Natural killer cell (primary cell): ENCODE measurements at regions not wholly inside any gene's neighbourhood (a gene's known extent, or its start where the extent isn't known, plus 50 kb on each side); places are given as distances from the start of the nearest gene placed in this dataset.

Experiments used
- ATAC-seq, 3 donors: fragments of 150-1000 bp in 2 of 3; fragments of 200-7000 bp in 1 of 3; cut with Tn5 transposase; 1 replicate in 1 of 3; 2 replicates in 2 of 3; pipeline ENCODE4 v1.10.0; 2021; ENCODE audit warnings: mild to moderate bottlenecking in 2 of 3, moderate library complexity in 2 of 3
- DNase-seq, 2 donors: peaks; one replicate each; pipeline versions ENCODE4 v3.0.0 to v3.0.0-alpha.2; 2013 to 2021; ENCODE audit warnings: mixed read lengths in 1 of 2
- H3K27ac ChIP-seq: one replicate; pipeline ENCODE4 v1.5.1; 2013; ENCODE audit warnings: mild to moderate bottlenecking, low read length
- H3K27me3 ChIP-seq: one replicate; pipeline ENCODE4 v1.6.1; 2013; ENCODE audit warnings: low read length; ENCODE audit not compliant: control insufficient read depth, insufficient read depth
- H3K36me3 ChIP-seq: one replicate; pipeline ENCODE4 v1.6.1; 2013; ENCODE audit warnings: low read length; ENCODE audit not compliant: control insufficient read depth, insufficient read depth
- H3K4me1 ChIP-seq: one replicate; pipeline ENCODE4 v1.6.1; 2013; ENCODE audit warnings: low read length; ENCODE audit not compliant: control insufficient read depth, insufficient read depth
- H3K4me3 ChIP-seq: one replicate; pipeline ENCODE4 v1.5.1; 2013; ENCODE audit warnings: low read length
- H3K9me3 ChIP-seq: one replicate; pipeline ENCODE4 v1.6.1; 2013; ENCODE audit warnings: low read length; ENCODE audit not compliant: control insufficient read depth, insufficient read depth
- H3K27ac Mint-ChIP-seq, 2 donors: one replicate each; pipeline ENCODE4 v1.8.0; 2022; ENCODE audit warnings: mild to moderate bottlenecking in 2 of 2, mixed read lengths in 2 of 2, moderate library complexity in 1 of 2
- H3K27me3 Mint-ChIP-seq, 2 donors: one replicate each; pipeline ENCODE4 v1.8.0; 2022; ENCODE audit warnings: low read depth in 2 of 2, mixed read lengths in 2 of 2
- H3K36me3 Mint-ChIP-seq: one replicate; pipeline ENCODE4 v1.8.0; 2022; ENCODE audit warnings: mixed read lengths
- H3K4me1 Mint-ChIP-seq, 2 donors: one replicate each; pipeline ENCODE4 v1.8.0; 2022; ENCODE audit warnings: mixed read lengths in 2 of 2
- H3K4me3 Mint-ChIP-seq: one replicate; pipeline ENCODE4 v1.8.0; 2022; ENCODE audit warnings: mild to moderate bottlenecking, moderate library complexity, mixed read lengths
- H3K9me3 Mint-ChIP-seq, 2 donors: one replicate each; pipeline ENCODE4 v1.8.0; 2022; ENCODE audit warnings: mixed read lengths in 2 of 2
- WGBS: methylation state at CpG from one replicate; pipeline ENCODE4 v1.1.7; 2013; ENCODE audit warnings: missing lambda C conversion rate; ENCODE audit not compliant: insufficient coverage; 5-methylcytosine and 5-hydroxymethylcytosine counted together
- intact Hi-C: fragments of 100-400 bp; cut with micrococcal nuclease; formaldehyde crosslinking; loops from one replicate; pipeline ENCODE4 v1.14.2; 2022
- TF ChIP-seq, protein P1 (sequence below): fragments of 200-600 bp; IDR thresholded peaks from one replicate; pipeline ENCODE4 v1.8.0; 2022; ENCODE audit warnings: antibody characterized with exemption

- Histone ChIP-seq H3K27me3 (no peaks in the 10 kb centered on the region), H3K36me3 (no peaks in the 10 kb centered on the region), H3K9me3 (no peaks in the 10 kb centered on the region), H3K4me3 (no peak overlapping the region), H3K4me1 (no peaks in the 10 kb centered on the region), H3K27ac (no peak overlapping the region)
- ATAC-seq: no peak
- WGBS: 13% methylated on average over 1 of the region's 2 CpGs
- H3K4me1 Mint-ChIP-seq: peaks cover 0 to 4% of the 10 kb centered on the region in 2 donors
- H3K36me3 Mint-ChIP-seq: no peaks in the 10 kb centered on the region
- no peaks in the 10 kb centered on the region for H3K27me3 Mint-ChIP-seq
- no peak for DNase-seq
- intact Hi-C loops: no loop called here
- peaks cover 6 to 7% of the 10 kb centered on the region in 2 donors for H3K9me3 Mint-ChIP-seq
- H3K27ac Mint-ChIP-seq: no peak overlapping the region
- H3K4me3 Mint-ChIP-seq: no peak overlapping the region
- TF ChIP-seq, protein P1, sequence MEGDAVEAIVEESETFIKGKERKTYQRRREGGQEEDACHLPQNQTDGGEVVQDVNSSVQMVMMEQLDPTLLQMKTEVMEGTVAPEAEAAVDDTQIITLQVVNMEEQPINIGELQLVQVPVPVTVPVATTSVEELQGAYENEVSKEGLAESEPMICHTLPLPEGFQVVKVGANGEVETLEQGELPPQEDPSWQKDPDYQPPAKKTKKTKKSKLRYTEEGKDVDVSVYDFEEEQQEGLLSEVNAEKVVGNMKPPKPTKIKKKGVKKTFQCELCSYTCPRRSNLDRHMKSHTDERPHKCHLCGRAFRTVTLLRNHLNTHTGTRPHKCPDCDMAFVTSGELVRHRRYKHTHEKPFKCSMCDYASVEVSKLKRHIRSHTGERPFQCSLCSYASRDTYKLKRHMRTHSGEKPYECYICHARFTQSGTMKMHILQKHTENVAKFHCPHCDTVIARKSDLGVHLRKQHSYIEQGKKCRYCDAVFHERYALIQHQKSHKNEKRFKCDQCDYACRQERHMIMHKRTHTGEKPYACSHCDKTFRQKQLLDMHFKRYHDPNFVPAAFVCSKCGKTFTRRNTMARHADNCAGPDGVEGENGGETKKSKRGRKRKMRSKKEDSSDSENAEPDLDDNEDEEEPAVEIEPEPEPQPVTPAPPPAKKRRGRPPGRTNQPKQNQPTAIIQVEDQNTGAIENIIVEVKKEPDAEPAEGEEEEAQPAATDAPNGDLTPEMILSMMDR: no peak
Measured at GRCh38 chr6:22882581-22882980, 313.2 kb downstream of the HDGFL1 start.

DNA sequence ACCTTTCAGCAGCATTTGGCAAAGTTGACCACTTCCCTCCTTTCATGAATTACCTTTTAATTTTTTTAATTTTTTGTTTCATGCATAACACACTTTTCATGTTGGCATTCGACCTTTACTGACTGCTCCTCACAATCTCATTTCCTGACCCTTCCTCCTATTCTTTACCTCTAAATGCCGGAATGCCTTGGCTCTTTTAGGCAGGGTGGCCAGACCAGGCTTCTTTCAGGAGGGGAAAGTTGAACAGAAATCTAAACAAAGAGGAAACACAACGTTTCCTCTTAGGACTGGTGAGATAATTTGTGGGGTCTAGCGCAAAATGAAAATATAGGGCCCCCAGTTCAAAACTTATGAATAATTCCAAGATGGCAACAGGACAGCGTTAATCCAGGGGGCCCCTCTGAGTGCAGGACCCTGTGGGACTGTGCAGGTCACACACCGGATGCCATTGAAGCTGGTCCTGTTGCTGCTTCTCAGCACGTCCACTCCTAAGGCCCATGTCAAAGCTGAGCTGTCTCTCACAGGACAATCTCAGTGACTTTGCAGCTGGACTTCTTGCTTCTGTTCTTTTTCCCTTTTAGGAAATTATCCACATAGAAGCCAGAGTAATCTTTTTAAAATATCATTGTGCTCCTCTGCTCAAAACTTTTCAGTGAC is 313.8 kb downstream of the HDGFL1 start:
- no peaks in the 10 kb centered on the region for H3K36me3 Mint-ChIP-seq
- no peaks in the 10 kb centered on the region for H3K4me1 ChIP-seq
- TF ChIP-seq, protein P1: no peak
- H3K9me3 ChIP-seq: no peaks in the 10 kb centered on the region
- peaks cover 0 to 4% of the 10 kb centered on the region in 2 donors for H3K4me1 Mint-ChIP-seq
- 40% methylated on average over 7 of the region's 7 CpGs for WGBS
- H3K27me3 Mint-ChIP-seq: no peaks in the 10 kb centered on the region
- no peak overlapping the region for H3K27ac ChIP-seq
- peaks cover 6 to 7% of the 10 kb centered on the region in 2 donors for H3K9me3 Mint-ChIP-seq
- no peaks in the 10 kb centered on the region for H3K36me3 ChIP-seq
- H3K4me3 Mint-ChIP-seq: no peak overlapping the region
- no peaks in the 10 kb centered on the region for H3K27me3 ChIP-seq
- DNase-seq: no peak
- H3K4me3 ChIP-seq: no peak overlapping the region
- no peak overlapping the region for H3K27ac Mint-ChIP-seq
- no peak for ATAC-seq
- intact Hi-C loops: no loop called here

DNA sequence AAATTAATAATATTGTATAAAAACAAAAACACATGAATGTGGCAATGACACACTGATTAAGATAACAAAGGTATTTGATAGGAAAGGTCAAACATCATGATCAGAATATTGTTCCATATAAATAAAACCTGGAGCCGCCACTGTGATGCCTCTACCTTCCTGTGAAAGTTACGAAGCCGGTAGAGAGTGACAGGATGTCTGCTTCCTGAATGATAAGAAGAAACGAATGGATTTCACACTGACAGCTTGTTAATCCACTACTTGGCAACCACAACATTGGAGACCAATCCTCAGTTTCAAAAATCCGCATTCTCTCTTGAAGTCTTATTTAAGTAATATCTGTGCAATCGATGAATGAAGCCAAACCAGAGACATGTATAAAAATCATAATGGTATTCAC is 315.1 kb downstream of the HDGFL1 start:
- intact Hi-C loops: no loop called here
- H3K9me3 ChIP-seq: no peaks in the 10 kb centered on the region
- TF ChIP-seq, protein P1: no peak
- H3K27ac Mint-ChIP-seq: no peak overlapping the region
- no peaks in the 10 kb centered on the region for H3K27me3 ChIP-seq
- no peak overlapping the region for H3K27ac ChIP-seq
- H3K36me3 ChIP-seq: no peaks in the 10 kb centered on the region
- H3K4me3 ChIP-seq: no peak overlapping the region
- ATAC-seq (no peak), DNase-seq (no peak)
- no peaks in the 10 kb centered on the region for H3K36me3 Mint-ChIP-seq
- H3K27me3 Mint-ChIP-seq: no peaks in the 10 kb centered on the region
- no peak overlapping the region for H3K4me3 Mint-ChIP-seq
- 31% methylated on average over 5 of the region's 6 CpGs for WGBS
- peaks cover 6 to 7% of the 10 kb centered on the region in 2 donors for H3K9me3 Mint-ChIP-seq
- peaks cover 0 to 4% of the 10 kb centered on the region in 2 donors for H3K4me1 Mint-ChIP-seq
- no peaks in the 10 kb centered on the region for H3K4me1 ChIP-seq
